NOMO-1 treated with dmso at 0.1 percent for 144 hours (cell line): ENCODE measurements at regions not wholly inside any gene's neighbourhood (a gene's known extent, or its start where the extent isn't known, plus 50 kb on each side); places are given as distances from the start of the nearest gene placed in this dataset.

ENCODE experiments used
- DNase-seq: peaks from one replicate; lab custom pipeline; 2025; ENCODE audit not compliant: unreplicated experiment; lab: John Stamatoyannopoulos, UW

DNA sequence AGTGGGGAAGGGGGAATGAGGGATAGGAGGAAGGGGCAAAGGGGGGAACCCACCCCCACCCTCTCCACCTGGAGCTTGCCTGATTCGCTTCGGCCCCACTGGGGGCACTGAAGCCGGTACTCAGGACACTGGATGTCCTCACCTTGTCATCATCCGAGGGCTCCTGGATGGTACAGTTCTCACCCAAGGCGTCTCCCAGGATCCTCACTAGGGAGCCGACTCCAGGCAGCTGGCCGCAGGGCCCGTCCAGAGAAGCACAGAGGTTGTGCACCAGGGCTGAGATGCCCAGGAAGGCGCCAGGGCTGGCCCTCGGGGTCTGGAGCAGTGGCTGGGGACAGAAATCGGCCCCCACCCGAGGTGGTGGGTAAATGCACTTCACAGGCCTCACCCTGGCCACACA lies 92.3 kb downstream of the LITAF start:
- no peak for DNase-seq

DNA sequence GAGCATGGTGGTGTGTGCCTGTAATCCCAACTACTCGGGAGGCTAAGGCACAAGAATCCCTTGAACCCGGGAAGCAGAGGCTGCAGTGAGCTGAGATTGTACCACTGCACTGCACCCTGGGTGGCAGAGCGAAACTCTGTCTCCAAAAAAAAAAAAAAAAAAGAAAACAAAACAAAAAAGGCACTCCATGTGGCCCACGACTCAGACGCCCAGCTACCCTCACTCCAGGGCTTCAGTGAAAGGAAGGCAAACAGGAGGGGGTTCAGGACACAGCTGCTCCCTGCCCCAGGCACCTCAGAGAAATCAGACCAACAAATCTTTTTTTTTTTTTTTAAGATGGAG lies 91.7 kb downstream of the LITAF start:
- no peak for DNase-seq
